ENCODE measurements at regions not wholly inside any gene's neighbourhood (a gene's known extent, or its start where the extent isn't known, plus 50 kb on each side); places are given as distances from the start of the nearest gene placed in this dataset.
A peak's percentile ranks its signal among the peaks of the same experiment; 100 is the strongest.

DNA sequence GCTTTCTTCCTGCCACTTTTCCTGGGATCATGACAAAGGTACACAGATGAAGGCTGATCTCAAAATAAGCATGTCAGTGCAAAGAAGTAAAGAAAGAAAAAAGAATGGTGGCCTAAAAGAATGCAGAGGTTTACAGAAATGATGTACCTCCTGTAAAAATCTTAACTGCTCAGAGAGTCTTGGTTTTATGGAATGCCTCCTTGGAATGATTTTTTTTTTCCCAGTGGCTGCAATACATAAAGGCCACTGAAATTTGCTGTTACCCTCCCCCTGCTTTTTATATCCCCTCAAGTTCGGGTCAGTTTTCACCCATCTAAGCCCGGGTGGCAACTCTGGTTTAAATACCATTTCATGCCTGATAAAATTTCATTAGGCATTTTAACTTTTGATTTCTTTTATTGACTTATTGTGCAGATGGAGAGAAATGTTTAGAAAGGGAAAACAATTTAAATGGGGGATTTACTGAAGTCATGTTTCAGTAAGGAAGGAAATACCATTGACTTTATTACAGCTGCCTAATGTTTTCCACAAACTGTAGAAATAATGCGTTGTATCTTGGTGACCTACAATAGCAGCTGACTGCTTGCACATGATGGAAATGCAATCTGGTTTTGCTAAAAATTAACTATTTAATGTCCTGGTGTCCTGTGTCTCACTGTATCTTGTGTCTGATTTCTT lies 102.5 kb downstream of the SAMD9 start:
- Histone ChIP-seq H3K36me3 (no peaks in the 10 kb centered on the region), H3K9me3 (no peaks in the 10 kb centered on the region), H3K27me3 (no peaks in the 10 kb centered on the region), H3K4me3 (no peak overlapping the region), H3K4me1 (peaks cover 0 to 10% (median 4%) of the 10 kb centered on the region in 4 donors), H3K27ac (peak overlapping the region in 2 of 4 donors; percentile 15 to 21)
- TF ChIP-seq POLR2A (IDR thresholded peaks at IDR 0.05) (no peak), POLR2AphosphoS5 (IDR thresholded peaks at IDR 0.05) (no peak), EP300 (IDR thresholded peaks at IDR 0.05) (no peak)
- TF ChIP-seq, protein P1, sequence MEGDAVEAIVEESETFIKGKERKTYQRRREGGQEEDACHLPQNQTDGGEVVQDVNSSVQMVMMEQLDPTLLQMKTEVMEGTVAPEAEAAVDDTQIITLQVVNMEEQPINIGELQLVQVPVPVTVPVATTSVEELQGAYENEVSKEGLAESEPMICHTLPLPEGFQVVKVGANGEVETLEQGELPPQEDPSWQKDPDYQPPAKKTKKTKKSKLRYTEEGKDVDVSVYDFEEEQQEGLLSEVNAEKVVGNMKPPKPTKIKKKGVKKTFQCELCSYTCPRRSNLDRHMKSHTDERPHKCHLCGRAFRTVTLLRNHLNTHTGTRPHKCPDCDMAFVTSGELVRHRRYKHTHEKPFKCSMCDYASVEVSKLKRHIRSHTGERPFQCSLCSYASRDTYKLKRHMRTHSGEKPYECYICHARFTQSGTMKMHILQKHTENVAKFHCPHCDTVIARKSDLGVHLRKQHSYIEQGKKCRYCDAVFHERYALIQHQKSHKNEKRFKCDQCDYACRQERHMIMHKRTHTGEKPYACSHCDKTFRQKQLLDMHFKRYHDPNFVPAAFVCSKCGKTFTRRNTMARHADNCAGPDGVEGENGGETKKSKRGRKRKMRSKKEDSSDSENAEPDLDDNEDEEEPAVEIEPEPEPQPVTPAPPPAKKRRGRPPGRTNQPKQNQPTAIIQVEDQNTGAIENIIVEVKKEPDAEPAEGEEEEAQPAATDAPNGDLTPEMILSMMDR (IDR thresholded peaks at IDR 0.05) = no peak
- DNase-seq = no peak
- WGBS, 2 donors = 13 to 47% methylated on average over 3 of the region's 3 CpGs
- intact Hi-C loops (cut with DNase I) = no loop called here

- Histone ChIP-seq H3K36me3 (no peaks in the 10 kb centered on the region), H3K4me1 (peaks cover 0 to 10% (median 4%) of the 10 kb centered on the region in 4 donors), H3K27me3 (no peaks in the 10 kb centered on the region), H3K4me3 (no peak overlapping the region), H3K9me3 (no peaks in the 10 kb centered on the region), H3K27ac (no peak overlapping the region)
- intact Hi-C loops (cut with DNase I) = no loop called here
- WGBS, 2 donors = 7 to 32% methylated on average over 1 of the region's 1 CpG
- no peak for DNase-seq
- TF ChIP-seq POLR2A (IDR thresholded peaks at IDR 0.05) (no peak), EP300 (IDR thresholded peaks at IDR 0.05) (no peak), POLR2AphosphoS5 (IDR thresholded peaks at IDR 0.05) (no peak)
- TF ChIP-seq, protein P1 (IDR thresholded peaks at IDR 0.05) = no peak
Measured at GRCh38 chr7:93014410-93014809, 103.4 kb downstream of the SAMD9 start.

DNA sequence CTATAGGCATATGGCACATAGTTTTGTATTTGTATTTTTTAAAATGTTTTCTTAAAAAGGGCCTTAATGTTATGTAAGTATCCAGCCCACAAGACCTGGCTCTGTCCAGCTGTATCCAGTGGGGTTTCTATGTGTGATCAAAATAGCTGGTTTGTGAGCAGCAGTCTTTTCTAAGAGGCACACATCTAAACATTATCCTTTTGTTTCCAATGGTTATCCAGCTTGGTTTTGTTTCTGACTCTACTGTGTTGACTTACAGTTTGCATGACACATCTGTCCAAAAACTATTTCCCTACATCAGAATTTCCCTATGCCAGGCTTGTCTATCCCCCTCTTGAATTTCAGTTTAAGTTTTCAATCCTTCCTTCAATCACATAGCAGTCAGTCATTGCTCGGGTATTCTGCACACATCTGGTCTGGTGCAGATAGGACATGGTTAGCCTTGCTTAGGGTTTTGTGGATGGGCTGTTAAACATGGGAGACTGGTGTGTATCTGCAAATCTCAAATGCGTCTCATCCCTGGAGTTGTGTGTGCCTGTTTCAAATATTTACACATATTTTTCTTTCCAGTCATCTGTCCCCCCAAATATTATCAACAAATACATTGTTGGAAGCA lies 104.2 kb downstream of the SAMD9 start:
- no peaks in the 10 kb centered on the region for H3K36me3 ChIP-seq
- H3K27me3 ChIP-seq = no peaks in the 10 kb centered on the region
- H3K4me3 ChIP-seq = no peak overlapping the region
- no peak overlapping the region for H3K27ac ChIP-seq
- peaks cover 0 to 10% (median 4%) of the 10 kb centered on the region in 4 donors for H3K4me1 ChIP-seq
- intact Hi-C loops (cut with DNase I) = no loop called here
- DNase-seq = no peak
- WGBS, 2 donors = 73 to 77% methylated on average over 2 of the region's 2 CpGs
- H3K9me3 ChIP-seq = no peaks in the 10 kb centered on the region
- no peak for TF ChIP-seq POLR2AphosphoS5 (IDR thresholded peaks at IDR 0.05)
- TF ChIP-seq, protein P1 (IDR thresholded peaks at IDR 0.05) = no peak
- TF ChIP-seq EP300 (IDR thresholded peaks at IDR 0.05) = no peak
- TF ChIP-seq POLR2A (IDR thresholded peaks at IDR 0.05) = no peak

DNA sequence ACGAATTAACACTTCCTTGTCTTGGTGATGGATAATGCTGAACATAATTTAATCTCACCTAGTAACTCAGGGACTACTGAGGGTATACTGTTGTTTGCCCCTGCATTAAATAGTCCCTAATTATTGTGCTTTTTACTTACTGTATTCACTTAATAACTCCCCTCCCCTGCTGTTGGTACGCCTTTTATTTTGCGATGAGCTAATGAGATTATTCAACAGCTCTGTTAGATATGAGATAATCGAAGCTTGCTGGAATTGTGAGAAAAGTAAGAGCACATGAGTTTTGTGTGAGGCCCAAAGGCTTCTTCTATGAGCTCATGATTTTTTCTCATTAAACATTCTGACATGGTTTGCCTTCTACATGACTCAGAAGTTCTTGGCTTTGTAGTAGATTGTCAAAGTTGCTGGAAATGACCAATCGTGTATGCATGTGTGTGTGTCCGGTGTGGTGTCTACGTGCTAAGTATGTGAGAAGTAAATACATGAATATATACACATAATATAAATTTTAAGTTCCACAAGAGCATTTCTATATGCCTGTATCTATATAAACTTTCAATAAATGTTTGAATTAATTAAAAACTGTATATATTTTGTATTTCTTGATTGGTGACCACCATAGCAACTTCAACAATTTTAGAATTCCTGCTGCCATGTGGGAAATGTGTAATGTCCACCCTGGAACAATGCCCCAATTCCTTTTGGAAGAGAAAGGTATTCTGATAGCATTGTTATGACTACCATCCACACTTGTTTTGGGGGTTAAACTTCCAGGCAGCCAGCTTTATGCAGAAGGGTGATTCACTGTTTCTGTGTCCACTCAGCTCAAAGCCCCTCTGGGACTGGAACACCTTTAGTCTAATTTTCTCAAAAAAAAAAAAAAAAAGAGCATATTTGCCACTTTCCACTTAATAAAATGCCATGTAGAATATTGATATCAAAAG lies 106.2 kb downstream of the SAMD9 start:
- Histone ChIP-seq H3K4me3 (no peak overlapping the region), H3K27ac (no peak overlapping the region), H3K36me3 (no peaks in the 10 kb centered on the region), H3K4me1 (peaks cover 0 to 10% (median 4%) of the 10 kb centered on the region in 4 donors), H3K9me3 (no peaks in the 10 kb centered on the region), H3K27me3 (no peaks in the 10 kb centered on the region)
- no peak for DNase-seq
- TF ChIP-seq POLR2A (IDR thresholded peaks at IDR 0.05) (no peak), POLR2AphosphoS5 (IDR thresholded peaks at IDR 0.05) (no peak), EP300 (IDR thresholded peaks at IDR 0.05) (no peak)
- TF ChIP-seq, protein P1 (IDR thresholded peaks at IDR 0.05) = no peak
- WGBS, 2 donors = 81 to 82% methylated on average over 7 of the region's 7 CpGs
- intact Hi-C loops (cut with DNase I) = no loop called here

Measured in sigmoid colon (tissue), 6 donors.